ENCODE measurements at regions not wholly inside any gene's neighbourhood (a gene's known extent, or its start where the extent isn't known, plus 50 kb on each side); places are given as distances from the start of the nearest gene placed in this dataset.

DNA sequence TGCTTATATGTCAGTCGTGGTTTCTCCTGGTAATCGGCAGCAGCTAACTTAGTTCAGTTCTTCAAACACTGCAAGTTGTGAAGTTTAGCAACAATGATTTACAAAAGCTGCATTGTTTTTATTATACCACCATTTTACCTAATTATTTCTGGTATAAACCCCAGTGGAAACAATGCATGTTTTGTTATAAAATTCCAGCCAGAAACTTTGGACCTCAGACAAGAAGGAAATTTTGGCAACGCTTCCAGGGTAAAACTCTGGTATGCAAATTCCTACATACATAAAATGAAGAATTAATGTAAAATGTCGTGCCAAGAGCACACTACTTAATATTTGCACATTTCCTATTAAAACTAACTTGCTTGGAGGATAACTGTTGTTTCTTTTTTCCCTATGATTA, 277.4 kb upstream of the LYZL1 start:
- H3K27ac ChIP-seq: no peak overlapping the region
- TF ChIP-seq, protein P1, sequence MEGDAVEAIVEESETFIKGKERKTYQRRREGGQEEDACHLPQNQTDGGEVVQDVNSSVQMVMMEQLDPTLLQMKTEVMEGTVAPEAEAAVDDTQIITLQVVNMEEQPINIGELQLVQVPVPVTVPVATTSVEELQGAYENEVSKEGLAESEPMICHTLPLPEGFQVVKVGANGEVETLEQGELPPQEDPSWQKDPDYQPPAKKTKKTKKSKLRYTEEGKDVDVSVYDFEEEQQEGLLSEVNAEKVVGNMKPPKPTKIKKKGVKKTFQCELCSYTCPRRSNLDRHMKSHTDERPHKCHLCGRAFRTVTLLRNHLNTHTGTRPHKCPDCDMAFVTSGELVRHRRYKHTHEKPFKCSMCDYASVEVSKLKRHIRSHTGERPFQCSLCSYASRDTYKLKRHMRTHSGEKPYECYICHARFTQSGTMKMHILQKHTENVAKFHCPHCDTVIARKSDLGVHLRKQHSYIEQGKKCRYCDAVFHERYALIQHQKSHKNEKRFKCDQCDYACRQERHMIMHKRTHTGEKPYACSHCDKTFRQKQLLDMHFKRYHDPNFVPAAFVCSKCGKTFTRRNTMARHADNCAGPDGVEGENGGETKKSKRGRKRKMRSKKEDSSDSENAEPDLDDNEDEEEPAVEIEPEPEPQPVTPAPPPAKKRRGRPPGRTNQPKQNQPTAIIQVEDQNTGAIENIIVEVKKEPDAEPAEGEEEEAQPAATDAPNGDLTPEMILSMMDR (IDR thresholded peaks at IDR 0.05): no peak
- TF ChIP-seq POLR2A (IDR thresholded peaks at IDR 0.05) (no peak), EP300 (IDR thresholded peaks at IDR 0.05) (no peak)
- 10 to 30% (median 23%) methylated on average over 4 of the region's 4 CpGs for WGBS, 3 donors
- H3K36me3 ChIP-seq: no peaks in the 10 kb centered on the region
- H3K4me3 ChIP-seq: no peak overlapping the region
- no peaks in the 10 kb centered on the region for H3K9me3 ChIP-seq
- intact Hi-C loops (cut with DNase I): no loop called here
- DNase-seq: no peak
- H3K27me3 ChIP-seq: no peaks in the 10 kb centered on the region
- H3K4me1 ChIP-seq (ENCODE audit: insufficient read depth): no peaks in the 10 kb centered on the region

DNA sequence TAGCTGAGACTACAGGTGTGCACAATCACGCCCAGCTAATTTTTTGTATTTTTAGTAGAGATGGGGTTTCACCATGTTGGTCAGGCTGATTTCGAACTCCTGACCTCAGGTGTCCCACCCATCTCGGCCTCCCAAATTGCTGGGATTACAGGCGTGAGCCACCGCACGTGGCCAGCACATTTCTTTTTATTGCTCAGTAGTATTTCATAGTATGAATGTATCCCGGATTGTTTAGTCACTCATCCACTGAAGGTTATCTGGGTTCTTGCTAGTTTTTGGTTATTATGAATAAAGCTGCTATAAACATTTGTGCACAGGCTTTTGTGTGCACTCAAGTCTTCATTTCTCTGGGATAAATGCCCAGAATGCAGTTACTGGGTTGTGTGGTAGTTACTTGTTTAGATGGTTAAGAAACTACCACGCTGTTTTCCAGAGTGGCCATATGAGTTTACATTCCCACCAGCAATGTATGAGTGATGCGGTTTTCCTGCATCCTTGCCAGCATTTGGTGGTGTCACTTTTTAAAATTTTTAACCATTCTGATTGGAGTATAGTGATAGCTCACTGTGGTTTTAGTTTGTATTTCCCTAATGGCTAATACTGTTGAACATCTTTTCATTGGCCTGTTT, 275.8 kb upstream of the LYZL1 start:
- intact Hi-C loops (cut with DNase I): no loop called here
- WGBS, 3 donors: 38 to 64% (median 46%) methylated on average over 9 of the region's 9 CpGs
- TF ChIP-seq POLR2A (IDR thresholded peaks at IDR 0.05) (no peak), EP300 (IDR thresholded peaks at IDR 0.05) (no peak)
- TF ChIP-seq, protein P1 (IDR thresholded peaks at IDR 0.05): no peak

DNA sequence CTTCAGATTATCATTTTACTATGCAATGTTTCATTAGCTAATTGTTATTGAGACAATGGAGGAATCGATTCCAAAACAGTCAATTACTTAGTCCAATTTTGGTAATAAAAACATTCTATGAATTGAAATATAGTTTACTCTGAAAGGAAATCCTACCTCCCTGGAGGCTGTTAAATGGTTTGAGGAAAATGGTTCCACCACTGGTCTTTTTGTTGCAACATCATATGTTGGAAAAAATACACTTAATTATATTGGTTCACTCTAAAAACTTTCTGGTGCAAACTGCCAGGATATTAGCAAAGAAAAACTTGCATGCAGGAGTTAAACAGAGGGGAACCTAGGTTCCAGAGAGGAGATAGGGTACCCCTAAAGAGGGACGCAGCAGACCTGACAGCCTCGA, 267.3 kb upstream of the LYZL1 start:
- H3K4me3 ChIP-seq: no peak overlapping the region
- 58 to 86% (median 82%) methylated on average over 3 of the region's 3 CpGs for WGBS, 3 donors
- H3K9me3 ChIP-seq: no peaks in the 10 kb centered on the region
- intact Hi-C loops (cut with DNase I): no loop called here
- no peaks in the 10 kb centered on the region for H3K36me3 ChIP-seq
- DNase-seq: no peak
- no peak overlapping the region for H3K27ac ChIP-seq
- TF ChIP-seq, protein P1 (IDR thresholded peaks at IDR 0.05): no peak
- TF ChIP-seq POLR2A (IDR thresholded peaks at IDR 0.05) (no peak), EP300 (IDR thresholded peaks at IDR 0.05) (no peak)
- H3K27me3 ChIP-seq: no peaks in the 10 kb centered on the region
- no peaks in the 10 kb centered on the region for H3K4me1 ChIP-seq (ENCODE audit: insufficient read depth)

More for the DNA sequence above, 275.8 kb upstream of the LYZL1 start:
- Histone ChIP-seq H3K4me1 (ENCODE audit: insufficient read depth) (no peaks in the 10 kb centered on the region), H3K36me3 (no peaks in the 10 kb centered on the region), H3K27ac (no peak overlapping the region), H3K27me3 (no peaks in the 10 kb centered on the region), H3K9me3 (no peaks in the 10 kb centered on the region), H3K4me3 (no peak overlapping the region)
- no peak for DNase-seq

DNA sequence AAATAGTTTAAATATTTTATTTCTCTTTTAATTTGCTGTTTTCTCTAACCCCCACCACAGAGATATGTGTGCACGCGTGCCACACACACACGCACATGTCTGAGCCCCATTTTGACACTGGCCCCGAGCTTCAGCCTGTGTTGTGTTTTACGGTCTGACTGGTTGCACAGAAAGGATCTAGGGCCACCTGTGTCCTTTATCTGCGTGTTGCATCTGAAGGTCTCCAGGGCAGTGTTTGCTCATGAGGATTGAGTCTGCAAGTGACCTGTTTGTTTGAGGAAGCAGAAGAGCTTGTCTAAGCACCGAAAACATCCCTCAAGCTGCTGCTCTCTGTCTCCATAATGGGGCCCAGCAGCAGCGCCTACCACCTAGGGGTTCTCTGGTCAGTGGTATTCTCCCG, 266.4 kb upstream of the LYZL1 start:
- 92 to 94% (median 92%) methylated on average over 9 of the region's 9 CpGs for WGBS, 3 donors
- intact Hi-C loops (cut with DNase I): no loop called here
- H3K9me3 ChIP-seq: no peaks in the 10 kb centered on the region
- DNase-seq: no peak
- H3K4me3 ChIP-seq: no peak overlapping the region
- H3K27ac ChIP-seq: no peak overlapping the region
- no peaks in the 10 kb centered on the region for H3K36me3 ChIP-seq
- no peaks in the 10 kb centered on the region for H3K27me3 ChIP-seq
- no peaks in the 10 kb centered on the region for H3K4me1 ChIP-seq (ENCODE audit: insufficient read depth)
- TF ChIP-seq EP300 (IDR thresholded peaks at IDR 0.05) (no peak), POLR2A (IDR thresholded peaks at IDR 0.05) (no peak)
- TF ChIP-seq, protein P1 (IDR thresholded peaks at IDR 0.05): no peak
